ENCODE measurements at regions not wholly inside any gene's neighbourhood (a gene's known extent, or its start where the extent isn't known, plus 50 kb on each side); places are given as distances from the start of the nearest gene placed in this dataset.
"Not testable (repeated sequence)": the region's sequence is repeated elsewhere in the genome, so short reads cannot be mapped to it uniquely, and the experiment has no call there.

- TF ChIP-seq POLR2AphosphoS5 (IDR thresholded peaks at IDR 0.05; ENCODE audit: low read depth) (no peak), GABPA (IDR thresholded peaks at IDR 0.05; ENCODE audit: low read depth) (no peak), CTCF (IDR thresholded peaks at IDR 0.05; ENCODE audit: insufficient read depth, low read length) (no peak), SPI1 (IDR thresholded peaks at IDR 0.05; ENCODE audit: borderline replicate concordance, low read depth) (no peak), REST (IDR thresholded peaks at IDR 0.05; ENCODE audit: insufficient replicate concordance, low read depth) (no peak)
- Histone ChIP-seq H3K4me3 (replicated peaks; ENCODE audit: insufficient read depth, low read length) (no peak overlapping the region), H3K27me3 (ENCODE audit: insufficient read depth, poor library complexity, severe bottlenecking) (no peaks in the 10 kb centered on the region), H3K27ac (replicated peaks) (no peak overlapping the region)
- no peak for DNase-seq (ENCODE audit: low read depth in 1 of 2, low spot score in 1 of 2)
Measured at GRCh38 chr18:1513519-1513918, 608.8 kb downstream of the ADCYAP1 start.

GRCh38 chr18:1521588-1522248 is 617.0 kb downstream of the ADCYAP1 start:
- not testable (repeated sequence) for DNase-seq (ENCODE audit: low read depth in 1 of 2, low spot score in 1 of 2); H3K27ac ChIP-seq (replicated peaks); H3K27me3 ChIP-seq (ENCODE audit: insufficient read depth, poor library complexity, severe bottlenecking); H3K4me3 ChIP-seq (replicated peaks; ENCODE audit: insufficient read depth, low read length)

GRCh38 chr18:1522249-1522615 is 617.6 kb downstream of the ADCYAP1 start:
- no peak for DNase-seq (ENCODE audit: low read depth in 1 of 2, low spot score in 1 of 2)
- Histone ChIP-seq H3K27me3 (ENCODE audit: insufficient read depth, poor library complexity, severe bottlenecking) (peaks cover 2% of the 10 kb centered on the region), H3K4me3 (replicated peaks; ENCODE audit: insufficient read depth, low read length) (no peak overlapping the region), H3K27ac (replicated peaks) (no peak overlapping the region)
- TF ChIP-seq REST (IDR thresholded peaks at IDR 0.05; ENCODE audit: insufficient replicate concordance, low read depth) (no peak), SPI1 (IDR thresholded peaks at IDR 0.05; ENCODE audit: borderline replicate concordance, low read depth) (no peak), POLR2AphosphoS5 (IDR thresholded peaks at IDR 0.05; ENCODE audit: low read depth) (no peak), CTCF (IDR thresholded peaks at IDR 0.05; ENCODE audit: insufficient read depth, low read length) (no peak), GABPA (IDR thresholded peaks at IDR 0.05; ENCODE audit: low read depth) (no peak)

GRCh38 chr18:1526991-1527390 is 622.3 kb downstream of the ADCYAP1 start:
- Histone ChIP-seq H3K4me3 (replicated peaks; ENCODE audit: insufficient read depth, low read length) (no peak overlapping the region), H3K27ac (replicated peaks) (no peak overlapping the region), H3K27me3 (ENCODE audit: insufficient read depth, poor library complexity, severe bottlenecking) (peaks cover 2% of the 10 kb centered on the region)
- TF ChIP-seq REST (IDR thresholded peaks at IDR 0.05; ENCODE audit: insufficient replicate concordance, low read depth) (no peak), POLR2AphosphoS5 (IDR thresholded peaks at IDR 0.05; ENCODE audit: low read depth) (no peak), SPI1 (IDR thresholded peaks at IDR 0.05; ENCODE audit: borderline replicate concordance, low read depth) (no peak), CTCF (IDR thresholded peaks at IDR 0.05; ENCODE audit: insufficient read depth, low read length) (no peak)
- DNase-seq (ENCODE audit: low read depth in 1 of 2, low spot score in 1 of 2) = no peak

Measured in HL-60 (cell line).